Astrocyte of the spinal cord (primary cell): ENCODE measurements at regions not wholly inside any gene's neighbourhood (a gene's known extent, or its start where the extent isn't known, plus 50 kb on each side); places are given as distances from the start of the nearest gene placed in this dataset.

Experiments used
- DNase-seq: peaks from one replicate; pipeline ENCODE4 v3.0.0; 2011; ENCODE audit warnings: low read depth, low spot score
- H3K4me3 ChIP-seq: 2 replicates; pipeline ENCODE4 v1.5.1; 2011; ENCODE audit warnings: low read depth, mild to moderate bottlenecking, low read length, moderate library complexity
- in situ Hi-C: cut with HindIII; loops from 2 replicates; pipeline ENCODE4 v1.10.0; 2017; ENCODE audit warnings: low sequenced_read_pairs
- TF ChIP-seq, protein P1 (sequence below): IDR thresholded peaks from 2 replicates; pipeline ENCODE4 v1.5.1; 2012; ENCODE audit warnings: low read depth, mild to moderate bottlenecking, low read length, inconsistent platforms

DNA sequence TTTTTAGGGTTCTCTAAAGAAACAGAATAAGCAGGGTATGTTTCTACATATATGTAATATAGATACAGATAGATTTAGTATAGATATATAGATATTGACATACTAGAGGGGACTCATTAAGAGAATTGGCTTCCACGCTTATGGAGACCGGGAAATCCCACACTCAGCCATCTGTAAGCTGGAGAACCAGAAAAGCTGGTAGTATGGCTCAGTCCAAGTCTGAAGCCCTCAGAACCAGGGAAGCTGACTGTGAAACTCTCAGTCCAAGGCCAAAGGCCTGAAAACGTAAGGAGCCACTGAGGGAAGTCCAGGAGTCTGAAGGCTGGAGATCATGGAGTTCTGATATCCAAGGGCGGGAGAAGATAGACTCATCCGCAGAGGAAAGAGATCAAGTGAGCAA is 441.3 kb upstream of the CDH20 start:
- H3K4me3 ChIP-seq = no peak overlapping the region
- DNase-seq = no peak
- in situ Hi-C loops = no loop called here
- TF ChIP-seq, protein P1, sequence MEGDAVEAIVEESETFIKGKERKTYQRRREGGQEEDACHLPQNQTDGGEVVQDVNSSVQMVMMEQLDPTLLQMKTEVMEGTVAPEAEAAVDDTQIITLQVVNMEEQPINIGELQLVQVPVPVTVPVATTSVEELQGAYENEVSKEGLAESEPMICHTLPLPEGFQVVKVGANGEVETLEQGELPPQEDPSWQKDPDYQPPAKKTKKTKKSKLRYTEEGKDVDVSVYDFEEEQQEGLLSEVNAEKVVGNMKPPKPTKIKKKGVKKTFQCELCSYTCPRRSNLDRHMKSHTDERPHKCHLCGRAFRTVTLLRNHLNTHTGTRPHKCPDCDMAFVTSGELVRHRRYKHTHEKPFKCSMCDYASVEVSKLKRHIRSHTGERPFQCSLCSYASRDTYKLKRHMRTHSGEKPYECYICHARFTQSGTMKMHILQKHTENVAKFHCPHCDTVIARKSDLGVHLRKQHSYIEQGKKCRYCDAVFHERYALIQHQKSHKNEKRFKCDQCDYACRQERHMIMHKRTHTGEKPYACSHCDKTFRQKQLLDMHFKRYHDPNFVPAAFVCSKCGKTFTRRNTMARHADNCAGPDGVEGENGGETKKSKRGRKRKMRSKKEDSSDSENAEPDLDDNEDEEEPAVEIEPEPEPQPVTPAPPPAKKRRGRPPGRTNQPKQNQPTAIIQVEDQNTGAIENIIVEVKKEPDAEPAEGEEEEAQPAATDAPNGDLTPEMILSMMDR = no peak

- peak; percentile 43 for DNase-seq
- in situ Hi-C loops = no loop called here
- no peak overlapping the region for H3K4me3 ChIP-seq
Observed at GRCh38 chr18:60892441-60892840, 440.8 kb upstream of the CDH20 start.

DNA sequence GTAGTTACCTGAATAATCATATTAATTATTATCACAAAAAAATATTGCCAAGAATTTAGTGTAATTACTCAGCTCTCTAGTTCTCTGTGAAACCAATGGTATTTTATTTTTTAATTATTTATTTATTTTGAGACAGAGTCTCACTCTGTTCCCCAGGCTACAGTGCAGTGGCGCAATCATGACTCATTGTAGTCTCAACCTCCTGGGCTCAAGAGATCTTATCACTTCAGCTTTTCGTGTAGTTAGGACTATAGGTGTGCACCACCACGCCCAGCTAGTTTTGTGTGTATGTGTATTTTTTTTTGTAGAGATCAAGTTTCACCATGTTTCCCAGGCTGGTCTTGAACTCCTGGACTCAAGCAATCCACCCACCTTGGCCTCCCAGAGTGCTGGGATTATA is 440.4 kb upstream of the CDH20 start:
- no peak overlapping the region for H3K4me3 ChIP-seq
- TF ChIP-seq, protein P1 = no peak
- peak; percentile 63 for DNase-seq
- in situ Hi-C loops = no loop called here

More at GRCh38 chr18:60892441-60892840, 440.8 kb upstream of the CDH20 start:
- TF ChIP-seq, protein P1 = no peak

GRCh38 chr18:60893355-60894097 is 439.7 kb upstream of the CDH20 start:
- TF ChIP-seq, protein P1 = no peak
- DNase-seq = no peak
- no peak overlapping the region for H3K4me3 ChIP-seq
- in situ Hi-C loops = no loop called here

DNA sequence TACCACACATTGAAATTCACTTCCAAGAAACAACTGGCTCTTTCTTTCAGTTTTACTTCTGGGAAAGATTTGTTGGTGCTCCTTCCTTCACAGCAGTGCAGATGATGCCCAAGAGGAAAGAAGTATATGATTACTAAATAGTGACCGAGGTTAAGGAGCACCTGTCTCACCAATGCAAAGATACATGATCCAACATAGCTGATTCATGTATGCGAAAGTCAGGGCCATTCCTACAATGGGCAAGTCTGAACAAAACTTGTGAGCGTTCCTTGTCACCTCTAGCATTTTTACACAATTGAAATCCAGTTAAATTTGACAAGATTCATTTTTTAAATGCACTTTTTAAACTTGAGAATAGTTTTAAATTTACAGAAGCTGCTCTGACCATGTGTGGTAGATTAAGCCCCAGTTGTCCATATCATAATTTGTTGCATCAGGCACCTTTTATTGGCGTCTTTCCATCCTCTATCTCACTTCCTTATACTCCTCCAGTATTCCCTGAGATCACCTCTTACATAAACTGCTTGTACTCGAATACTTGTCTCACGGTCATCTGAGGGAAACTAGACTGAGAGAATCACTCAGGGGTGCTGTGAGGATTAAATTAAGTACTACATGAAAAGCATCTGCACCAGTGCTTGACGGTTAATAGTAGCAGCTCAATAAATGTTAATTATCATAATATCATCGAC is 438.8 kb upstream of the CDH20 start:
- no peak for DNase-seq
- no peak overlapping the region for H3K4me3 ChIP-seq
- TF ChIP-seq, protein P1 = no peak
- in situ Hi-C loops = no loop called here

DNA sequence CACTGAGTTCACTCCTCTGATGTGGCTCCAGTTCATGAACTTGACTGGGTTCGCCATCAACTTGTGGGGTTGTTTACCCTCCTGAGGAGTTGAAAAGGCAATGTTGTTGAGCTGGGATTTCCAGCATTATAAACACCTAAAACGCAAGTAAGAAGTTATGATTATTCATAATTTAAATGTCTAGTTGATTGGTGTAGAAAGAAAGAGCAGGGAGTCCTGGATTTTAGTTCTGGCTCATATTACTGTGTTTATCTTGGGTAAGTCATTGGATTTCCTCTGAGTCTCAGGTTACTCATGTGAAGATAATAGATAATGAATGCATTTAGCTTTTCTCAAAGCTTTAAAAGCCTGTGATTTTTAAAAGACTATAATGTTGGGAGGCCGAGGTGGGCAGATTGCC is 438.0 kb upstream of the CDH20 start:
- in situ Hi-C loops = no loop called here
- TF ChIP-seq, protein P1 = no peak
- H3K4me3 ChIP-seq = no peak overlapping the region
- DNase-seq = peak; percentile 41
